K562 (cell line): ENCODE measurements at regions not wholly inside any gene's neighbourhood (a gene's known extent, or its start where the extent isn't known, plus 50 kb on each side); places are given as distances from the start of the nearest gene placed in this dataset.

Experiments used
- RAD21 ChIP-seq, 2 experiments: fragments of 250-450 bp in 1 of 2; fragments of 450-650 bp in 1 of 2; sonication (Bioruptor Pico) in 1 of 2; formaldehyde crosslinking in 1 of 2; IDR thresholded peaks in 1 of 2; conservative IDR thresholded peaks in 1 of 2; 2 replicates each; pipeline versions ENCODE4 v1.4.0 to v1.8.0; 2020 to 2022; ENCODE audit warnings: mild to moderate bottlenecking in 2 of 2, moderate library complexity in 1 of 2
- REST ChIP-seq, 2 experiments: fragments of 450-650 bp; formaldehyde crosslinking in 1 of 2; IDR thresholded peaks; 2 replicates each; pipeline versions ENCODE4 v1.4.0 to v1.6.1; 2014 to 2020; ENCODE audit warnings: mild to moderate bottlenecking in 2 of 2, borderline replicate concordance in 1 of 2, low read depth in 1 of 2
- ZBTB7A ChIP-seq: IDR thresholded peaks from 2 replicates; pipeline ENCODE4 v1.6.1; 2011; ENCODE audit warnings: low read depth, mild to moderate bottlenecking, low read length, moderate library complexity, borderline replicate concordance; ENCODE audit not compliant: control insufficient read depth

GRCh38 chr6:10465629-10466499 lies 51.0 kb upstream of the TFAP2A start (continued):
- TF ChIP-seq REST (IDR thresholded peaks at IDR 0.05; ENCODE audit: borderline replicate concordance), result peak; percentile 10; the same call in 1 of the 2 replicates
- no peak for TF ChIP-seq REST (CRISPR knock-in tag; IDR thresholded peaks at IDR 0.05; ENCODE audit: low read depth)
- TF ChIP-seq ZBTB7A, result peak; percentile 37; the same call in 1 of the 2 replicates
- TF ChIP-seq RAD21 (CRISPR knock-in tag; conservative IDR thresholded peaks at IDR 0.05 in 1 of 2, IDR thresholded peaks at IDR 0.05 in 1 of 2), result peak in 1 of 2 experiments; percentile 52; a peak in 3 of 4 replicates
- TF ChIP-seq, all 486 proteins: peak for 7
